PFSK-1 (cell line): ENCODE measurements at regions not wholly inside any gene's neighbourhood (a gene's known extent, or its start where the extent isn't known, plus 50 kb on each side); places are given as distances from the start of the nearest gene placed in this dataset.

Source experiments
- FOXP2 ChIP-seq: optimal IDR thresholded peaks from 2 replicates; pipeline ENCODE3; 2011; ENCODE audit warnings: borderline replicate concordance, control low read depth, inconsistent platforms; ENCODE audit not compliant: insufficient read depth; ENCODE audit errors: extremely low read length, extremely low read depth
- POLR2AphosphoS5 ChIP-seq: IDR thresholded peaks from 2 replicates; pipeline ENCODE4 v1.6.1; 2012; ENCODE audit warnings: low read depth, mild to moderate bottlenecking, control low read depth, low read length, moderate library complexity
- REST ChIP-seq, 2 experiments: IDR thresholded peaks; 2 replicates each; pipeline versions ENCODE4 v1.6.1 to v1.8.0; 2011 to 2012; ENCODE audit warnings: low read depth in 2 of 2, low read length in 2 of 2, control low read depth in 1 of 2, inconsistent platforms in 1 of 2, mild to moderate bottlenecking in 1 of 2, moderate library complexity in 1 of 2; ENCODE audit not compliant: insufficient read depth in 1 of 2
- SIN3A ChIP-seq: IDR thresholded peaks from 2 replicates; pipeline ENCODE4 v1.6.1; 2012; ENCODE audit warnings: mild to moderate bottlenecking, low read length, moderate library complexity, borderline replicate concordance; ENCODE audit not compliant: insufficient read depth
- TAF1 ChIP-seq: IDR thresholded peaks from 2 replicates; pipeline ENCODE4 v1.6.1; 2012; ENCODE audit warnings: low read length, control low read depth, borderline replicate concordance; ENCODE audit not compliant: insufficient read depth

GRCh38 chr12:90677055-90677454 is 277.9 kb downstream of the CCER1 start:
- TF ChIP-seq FOXP2: no peak
- no peak for TF ChIP-seq POLR2AphosphoS5
- TF ChIP-seq SIN3A: no peak

GRCh38 chr12:90675106-90675505 is 279.9 kb downstream of the CCER1 start:
- TF ChIP-seq TAF1 (no peak), FOXP2 (no peak), POLR2AphosphoS5 (no peak), REST (IDR thresholded peaks at IDR 0.05; ENCODE audit: insufficient read depth in 1 of 2, low read depth in 2 of 2, low read length in 2 of 2) (no peak), SIN3A (no peak)

GRCh38 chr12:90672081-90672480 is 282.9 kb downstream of the CCER1 start:
- no peak for TF ChIP-seq FOXP2
- TF ChIP-seq POLR2AphosphoS5: no peak
- TF ChIP-seq SIN3A: no peak
- no peak for TF ChIP-seq TAF1
- TF ChIP-seq REST (IDR thresholded peaks at IDR 0.05; ENCODE audit: insufficient read depth in 1 of 2, low read depth in 2 of 2, low read length in 2 of 2): no peak

- TF ChIP-seq FOXP2 (no peak), TAF1 (no peak), REST (IDR thresholded peaks at IDR 0.05; ENCODE audit: insufficient read depth in 1 of 2, low read depth in 2 of 2, low read length in 2 of 2) (no peak), POLR2AphosphoS5 (no peak), SIN3A (no peak)
These were observed 295.9 kb downstream of the CCER1 start for GRCh38 chr12:90659060-90659459.

GRCh38 chr12:90653040-90653439 is 301.9 kb downstream of the CCER1 start:
- TF ChIP-seq REST (IDR thresholded peaks at IDR 0.05; ENCODE audit: insufficient read depth in 1 of 2, low read depth in 2 of 2, low read length in 2 of 2) (no peak), SIN3A (no peak)

GRCh38 chr12:90652280-90652679 is 302.7 kb downstream of the CCER1 start:
- TF ChIP-seq SIN3A: no peak
